Suprapubic skin (tissue), 4 donors: ENCODE measurements at regions not wholly inside any gene's neighbourhood (a gene's known extent, or its start where the extent isn't known, plus 50 kb on each side); places are given as distances from the start of the nearest gene placed in this dataset.

Experiments
- CTCF ChIP-seq, 2 donors: fragments of 200-600 bp in 1 of 2; fragments of 450-650 bp in 1 of 2; sonication (generic) in 1 of 2; IDR thresholded peaks; one replicate each; pipeline ENCODE4 v1.5.1; 2016 to 2019; ENCODE audit warnings: antibody characterized with exemption in 2 of 2, mild to moderate bottlenecking in 1 of 2, moderate library complexity in 1 of 2
- EP300 ChIP-seq: sonication (generic); formaldehyde crosslinking; IDR thresholded peaks from one replicate; pipeline ENCODE4 v1.6.1; 2017; ENCODE audit warnings: antibody characterized with exemption
- POLR2A ChIP-seq, 2 donors: fragments of 450-650 bp; IDR thresholded peaks; one replicate each; pipeline ENCODE4 v1.6.1; 2017; ENCODE audit warnings: antibody characterized with exemption in 2 of 2, mild to moderate bottlenecking in 2 of 2, moderate library complexity in 2 of 2
- POLR2AphosphoS5 ChIP-seq, 3 donors: sonication (generic); formaldehyde crosslinking; IDR thresholded peaks; one replicate each; pipeline ENCODE4 v1.6.1; 2017; ENCODE audit warnings: antibody characterized with exemption in 3 of 3

- TF ChIP-seq CTCF (IDR thresholded peaks at IDR 0.05), result no peak
- TF ChIP-seq POLR2A (IDR thresholded peaks at IDR 0.05), result no peak
- TF ChIP-seq POLR2AphosphoS5 (IDR thresholded peaks at IDR 0.05), result no peak
- TF ChIP-seq EP300, result no peak
Observed at GRCh38 chr12:19075711-19076340, 53.7 kb upstream of the PLEKHA5 start.
